GM20000 (cell line): ENCODE measurements at regions not wholly inside any gene's neighbourhood (a gene's known extent, or its start where the extent isn't known, plus 50 kb on each side); places are given as distances from the start of the nearest gene placed in this dataset.
"Not testable (repeated sequence)": the region's sequence is repeated elsewhere in the genome, so short reads cannot be mapped to it uniquely, and the experiment has no call there.

Experiments used
- DNase-seq: peaks from one replicate; pipeline ENCODE4 v3.0.0; 2012; ENCODE audit warnings: low spot score
- TF ChIP-seq, protein P1 (sequence below): IDR thresholded peaks from 2 replicates; pipeline ENCODE4 v1.5.1; 2012; ENCODE audit warnings: mild to moderate bottlenecking, control low read depth; ENCODE audit errors: extremely low read depth, missing control alignments

DNA sequence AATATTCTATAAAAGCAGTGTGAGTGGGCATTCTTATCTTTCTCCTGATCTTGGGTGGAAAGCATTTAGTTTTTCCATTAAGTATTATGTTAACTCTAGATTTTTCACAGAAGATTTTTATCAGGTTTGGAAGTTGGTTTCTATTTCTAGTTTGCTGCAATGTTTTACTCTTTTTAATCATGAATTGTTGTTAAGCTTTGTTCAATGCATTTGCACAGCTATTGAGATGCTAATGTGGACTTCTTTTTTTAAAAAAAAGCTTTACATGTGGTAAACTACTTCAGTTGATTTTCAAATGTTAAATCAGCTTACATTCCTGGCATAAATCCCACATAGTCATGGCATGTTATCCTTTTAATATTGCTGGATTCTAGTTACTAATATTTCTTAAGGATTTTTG lies 363.6 kb upstream of the NRP1 start:
- TF ChIP-seq, protein P1, sequence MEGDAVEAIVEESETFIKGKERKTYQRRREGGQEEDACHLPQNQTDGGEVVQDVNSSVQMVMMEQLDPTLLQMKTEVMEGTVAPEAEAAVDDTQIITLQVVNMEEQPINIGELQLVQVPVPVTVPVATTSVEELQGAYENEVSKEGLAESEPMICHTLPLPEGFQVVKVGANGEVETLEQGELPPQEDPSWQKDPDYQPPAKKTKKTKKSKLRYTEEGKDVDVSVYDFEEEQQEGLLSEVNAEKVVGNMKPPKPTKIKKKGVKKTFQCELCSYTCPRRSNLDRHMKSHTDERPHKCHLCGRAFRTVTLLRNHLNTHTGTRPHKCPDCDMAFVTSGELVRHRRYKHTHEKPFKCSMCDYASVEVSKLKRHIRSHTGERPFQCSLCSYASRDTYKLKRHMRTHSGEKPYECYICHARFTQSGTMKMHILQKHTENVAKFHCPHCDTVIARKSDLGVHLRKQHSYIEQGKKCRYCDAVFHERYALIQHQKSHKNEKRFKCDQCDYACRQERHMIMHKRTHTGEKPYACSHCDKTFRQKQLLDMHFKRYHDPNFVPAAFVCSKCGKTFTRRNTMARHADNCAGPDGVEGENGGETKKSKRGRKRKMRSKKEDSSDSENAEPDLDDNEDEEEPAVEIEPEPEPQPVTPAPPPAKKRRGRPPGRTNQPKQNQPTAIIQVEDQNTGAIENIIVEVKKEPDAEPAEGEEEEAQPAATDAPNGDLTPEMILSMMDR: no peak
- no peak for DNase-seq

DNA sequence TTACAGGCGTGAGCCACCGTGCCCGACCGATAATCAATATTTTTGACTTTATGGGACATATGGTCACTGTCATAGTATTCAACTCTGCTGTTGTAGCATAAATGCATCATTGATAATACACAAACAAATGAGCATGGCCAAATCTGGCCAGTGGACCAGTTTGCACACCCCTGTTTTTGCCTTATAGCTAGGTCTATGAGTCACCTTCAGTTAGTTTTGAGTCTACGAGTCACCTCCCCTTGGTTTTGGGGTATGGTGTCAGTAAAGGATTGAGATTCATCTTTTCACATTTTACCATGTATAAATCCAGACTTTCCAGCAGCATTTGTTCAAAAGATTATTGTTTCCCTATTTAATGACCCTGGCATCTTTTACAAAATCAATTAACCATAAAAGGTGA lies 362.5 kb upstream of the NRP1 start:
- TF ChIP-seq, protein P1: no peak
- no peak for DNase-seq

DNA sequence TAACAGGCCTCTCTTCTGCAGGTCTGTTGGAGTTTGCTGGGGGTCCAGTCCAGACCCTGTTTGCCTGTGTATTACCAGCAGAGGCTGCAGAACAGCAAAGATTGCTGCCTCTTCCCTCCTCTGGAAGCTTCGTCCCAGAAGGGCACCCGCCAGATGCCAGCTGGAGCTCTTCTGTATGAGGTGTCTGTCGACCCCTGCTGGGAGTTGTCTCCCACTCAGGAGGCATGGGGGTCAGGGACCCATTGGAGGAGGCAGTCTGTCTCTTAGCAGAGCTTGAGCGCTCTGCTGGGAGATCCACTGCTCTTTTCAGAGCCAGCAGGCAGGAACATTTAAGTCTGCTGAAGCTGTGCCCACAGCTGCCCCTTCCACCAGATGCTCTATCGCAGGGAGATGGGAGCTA lies 361.1 kb upstream of the NRP1 start:
- DNase-seq: no peak
- TF ChIP-seq, protein P1: no peak

DNA sequence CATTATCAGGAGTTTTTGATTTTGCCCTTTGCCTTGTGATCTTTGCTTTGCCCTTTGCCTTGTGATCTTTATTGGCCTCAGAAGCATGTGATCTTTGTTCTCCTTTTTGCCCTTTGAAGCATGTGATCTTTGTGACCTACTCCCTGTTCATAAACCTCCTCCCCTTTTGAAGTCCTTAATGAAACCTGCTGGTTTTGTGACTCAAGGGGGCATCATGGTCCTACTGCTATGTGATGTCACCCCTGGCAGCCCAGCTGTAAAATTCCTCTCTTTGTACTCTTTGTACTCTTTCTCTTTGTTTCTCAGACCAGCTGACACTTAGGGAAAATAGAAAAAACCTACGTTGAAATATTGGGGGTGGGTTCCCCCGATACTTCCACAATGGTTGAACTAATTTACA lies 356.1 kb upstream of the NRP1 start:
- DNase-seq: not testable (repeated sequence)

DNA sequence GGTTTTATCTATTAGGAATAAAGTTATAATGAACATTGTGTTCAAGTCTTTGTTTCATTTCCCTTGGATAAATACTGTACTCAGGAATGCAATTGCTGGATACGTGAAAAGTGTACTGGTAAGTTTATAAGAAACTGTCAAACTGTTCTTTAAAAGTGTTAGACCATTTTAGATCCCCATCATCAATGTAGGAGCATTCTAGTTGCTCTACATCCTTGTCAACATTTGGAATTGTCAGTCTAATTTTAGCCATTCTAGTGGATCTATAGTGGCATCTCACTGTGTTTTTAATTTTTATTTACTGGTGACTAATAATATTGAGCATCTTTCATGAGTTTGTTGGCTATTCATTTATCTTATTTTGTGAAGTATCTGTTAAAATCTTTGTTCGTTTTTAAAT lies 354.0 kb upstream of the NRP1 start:
- TF ChIP-seq, protein P1: no peak
- no peak for DNase-seq

DNA sequence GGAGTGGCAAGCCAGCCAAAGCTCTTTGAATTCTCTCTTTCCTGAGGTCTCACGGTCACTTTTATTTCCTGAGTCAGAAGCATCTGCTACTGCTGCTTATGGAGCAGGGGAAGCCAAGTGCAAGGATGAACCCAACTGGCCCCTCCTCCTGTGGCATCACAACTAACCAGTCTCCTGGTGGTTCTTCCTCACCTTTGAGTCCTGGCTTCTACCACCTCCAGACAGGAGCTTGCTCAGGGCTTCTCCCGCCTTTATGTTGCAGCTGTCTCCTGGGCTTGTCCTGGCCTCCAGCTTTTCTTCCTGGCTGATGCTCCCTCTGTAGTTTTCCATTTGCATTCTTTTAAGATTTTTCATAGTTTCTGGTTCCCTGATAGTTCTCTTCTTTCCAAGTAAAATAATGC lies 349.7 kb upstream of the NRP1 start:
- no peak for DNase-seq
- TF ChIP-seq, protein P1: no peak

DNA sequence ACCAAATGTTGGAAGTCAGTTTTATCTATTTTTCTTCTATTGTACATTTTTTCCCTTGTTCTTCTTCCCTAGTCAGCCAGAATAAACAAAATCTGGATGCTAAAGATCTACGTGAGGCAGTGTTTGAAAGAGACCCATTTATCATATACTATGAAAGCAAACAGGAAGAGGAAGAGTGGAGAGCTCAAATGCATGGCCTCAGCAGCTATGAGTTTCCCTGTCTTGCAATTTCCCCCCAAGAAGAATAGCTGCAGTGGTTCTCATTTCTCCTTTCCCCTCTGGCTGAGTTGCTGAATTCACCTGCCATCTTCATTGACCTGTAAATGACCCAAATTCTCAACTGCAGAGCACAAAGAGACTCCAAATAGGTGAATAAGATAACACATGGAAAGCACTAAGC lies 347.1 kb upstream of the NRP1 start:
- DNase-seq: no peak

DNA sequence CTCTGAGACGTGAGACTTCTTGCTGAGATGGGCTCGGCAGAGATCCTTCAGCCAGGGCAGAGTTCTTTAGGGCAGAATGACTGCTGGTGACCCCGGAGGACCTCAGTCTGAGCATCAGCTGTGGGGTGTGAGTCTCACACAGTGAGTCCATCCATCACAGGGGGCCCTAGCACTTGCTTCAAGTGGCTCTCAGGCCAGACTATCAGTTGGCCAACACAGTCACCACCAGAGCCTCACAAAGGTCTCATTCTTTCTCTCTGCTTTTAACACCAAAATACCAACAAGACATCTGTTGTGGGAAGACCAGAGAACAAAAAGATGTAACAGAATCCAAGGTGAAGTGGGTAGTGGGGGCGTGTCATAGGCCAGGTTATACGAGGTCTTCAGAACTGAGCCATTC lies 345.6 kb upstream of the NRP1 start:
- TF ChIP-seq, protein P1: no peak
- no peak for DNase-seq

More for the DNA sequence above, 347.1 kb upstream of the NRP1 start:
- TF ChIP-seq, protein P1: no peak
